Astrocyte of the cerebellum (primary cell): ENCODE measurements at regions not wholly inside any gene's neighbourhood (a gene's known extent, or its start where the extent isn't known, plus 50 kb on each side); places are given as distances from the start of the nearest gene placed in this dataset.

Source experiments
- DNase-seq: peaks from one replicate; pipeline ENCODE4 v3.0.0-alpha.2; 2011; ENCODE audit warnings: low read depth
- H3K4me3 ChIP-seq: 2 replicates; pipeline ENCODE4 v1.5.1; 2011; ENCODE audit warnings: mild to moderate bottlenecking, low read depth, low read length, moderate library complexity
- CTCF ChIP-seq: IDR thresholded peaks from 2 replicates; pipeline ENCODE4 v1.5.1; 2012; ENCODE audit warnings: low read length, low read depth, moderate library complexity, mild to moderate bottlenecking; ENCODE audit errors: missing control alignments
- in situ Hi-C: cut with HindIII; loops from 2 replicates; pipeline ENCODE4 v1.10.0; 2017; ENCODE audit warnings: low sequenced_read_pairs

GRCh38 chr2:118524911-118525310 is 322.5 kb downstream of the EN1 start:
- TF ChIP-seq CTCF: no peak
- DNase-seq: no peak
- H3K4me3 ChIP-seq: no peak overlapping the region
- in situ Hi-C loops: no loop called here

- DNase-seq: no peak
- no peak overlapping the region for H3K4me3 ChIP-seq
- in situ Hi-C loops: no loop called here
- TF ChIP-seq CTCF: no peak
Measured at GRCh38 chr2:118523761-118524160, 323.7 kb downstream of the EN1 start.

- TF ChIP-seq CTCF: no peak
- DNase-seq: no peak
- no peak overlapping the region for H3K4me3 ChIP-seq
- in situ Hi-C loops: no loop called here
Measured at GRCh38 chr2:118521960-118522359, 325.5 kb downstream of the EN1 start.

GRCh38 chr2:118521272-118521671 is 326.2 kb downstream of the EN1 start:
- in situ Hi-C loops: no loop called here
- no peak overlapping the region for H3K4me3 ChIP-seq
- TF ChIP-seq CTCF: no peak
- no peak for DNase-seq

- in situ Hi-C loops: no loop called here
- H3K4me3 ChIP-seq: no peak overlapping the region
- DNase-seq: no peak
- no peak for TF ChIP-seq CTCF
Measured at GRCh38 chr2:118520246-118520645, 327.2 kb downstream of the EN1 start.

- H3K4me3 ChIP-seq: no peak overlapping the region
- in situ Hi-C loops: no loop called here
- no peak for DNase-seq
- no peak for TF ChIP-seq CTCF
Measured at GRCh38 chr2:118519511-118519910, 327.9 kb downstream of the EN1 start.

- no peak for TF ChIP-seq CTCF
- in situ Hi-C loops: no loop called here
- no peak overlapping the region for H3K4me3 ChIP-seq
- no peak for DNase-seq
Measured at GRCh38 chr2:118510807-118511206, 336.6 kb downstream of the EN1 start.
